Stimulated activated CD8-positive, alpha-beta memory T cell treated with anti-CD3 and anti-CD28 coated beads, Interleukin-7, amount 100 ng/mL, for 24 hours (primary cell): ENCODE measurements at regions not wholly inside any gene's neighbourhood (a gene's known extent, or its start where the extent isn't known, plus 50 kb on each side); places are given as distances from the start of the nearest gene placed in this dataset.
"Not testable (repeated sequence)": the region's sequence is repeated elsewhere in the genome, so short reads cannot be mapped to it uniquely, and the experiment has no call there.

Source experiments
- DNase-seq: peaks from one replicate; pipeline ENCODE4 v3.0.0-alpha.2; 2020; ENCODE audit warnings: low read depth

GRCh38 chr12:92231532-92231931, 85.9 kb upstream of the BTG1 start:
- DNase-seq, result not testable (repeated sequence)

DNA sequence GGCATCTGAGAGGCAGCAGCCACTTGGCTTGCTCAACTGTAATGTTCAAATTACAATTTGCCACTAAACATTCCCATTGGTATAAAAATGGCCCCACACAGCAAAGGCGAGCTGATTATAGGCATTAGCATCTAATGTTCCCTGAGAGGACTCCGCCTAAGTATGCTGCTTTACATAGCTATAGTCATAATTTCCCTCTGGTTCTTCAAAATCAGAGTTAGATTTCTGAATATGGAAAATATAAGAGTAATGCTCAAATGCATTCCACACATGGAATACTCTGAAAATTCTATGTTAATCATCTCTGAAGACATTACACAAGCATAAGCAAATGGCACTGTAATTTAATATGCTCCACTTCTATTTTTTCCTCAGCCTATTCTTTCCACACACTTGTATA, 83.7 kb upstream of the BTG1 start:
- DNase-seq, result no peak

- DNase-seq, result no peak
Observed at GRCh38 chr12:92226961-92227360, 81.3 kb upstream of the BTG1 start.

DNA sequence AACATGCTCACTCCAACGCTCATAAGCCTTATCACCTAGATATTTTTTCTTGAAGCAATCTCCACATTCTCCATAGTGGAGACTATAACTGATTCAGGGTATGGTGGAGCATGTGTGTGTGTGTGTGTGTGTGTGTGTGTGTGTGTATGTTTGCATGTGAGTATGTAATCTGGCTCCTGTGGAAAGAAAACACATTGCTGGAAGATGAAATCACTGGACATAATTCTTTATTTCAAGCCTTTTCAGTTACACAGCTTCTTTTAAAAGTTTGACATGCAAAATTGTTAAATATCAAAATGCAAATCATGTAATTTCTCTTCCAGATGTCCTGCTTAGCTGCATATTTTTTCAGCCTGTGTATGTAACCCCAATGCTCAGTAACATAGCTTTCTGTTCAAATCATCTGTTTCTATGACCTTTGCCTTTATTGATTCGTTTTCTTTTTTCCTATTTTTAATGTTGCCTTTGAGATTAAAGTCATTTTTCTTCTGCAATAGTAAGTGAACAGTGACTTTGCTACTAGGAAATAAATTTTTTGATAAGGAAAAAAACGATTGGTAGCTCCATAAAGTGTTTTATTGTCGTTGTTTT, 80.5 kb upstream of the BTG1 start:
- DNase-seq, result no peak

DNA sequence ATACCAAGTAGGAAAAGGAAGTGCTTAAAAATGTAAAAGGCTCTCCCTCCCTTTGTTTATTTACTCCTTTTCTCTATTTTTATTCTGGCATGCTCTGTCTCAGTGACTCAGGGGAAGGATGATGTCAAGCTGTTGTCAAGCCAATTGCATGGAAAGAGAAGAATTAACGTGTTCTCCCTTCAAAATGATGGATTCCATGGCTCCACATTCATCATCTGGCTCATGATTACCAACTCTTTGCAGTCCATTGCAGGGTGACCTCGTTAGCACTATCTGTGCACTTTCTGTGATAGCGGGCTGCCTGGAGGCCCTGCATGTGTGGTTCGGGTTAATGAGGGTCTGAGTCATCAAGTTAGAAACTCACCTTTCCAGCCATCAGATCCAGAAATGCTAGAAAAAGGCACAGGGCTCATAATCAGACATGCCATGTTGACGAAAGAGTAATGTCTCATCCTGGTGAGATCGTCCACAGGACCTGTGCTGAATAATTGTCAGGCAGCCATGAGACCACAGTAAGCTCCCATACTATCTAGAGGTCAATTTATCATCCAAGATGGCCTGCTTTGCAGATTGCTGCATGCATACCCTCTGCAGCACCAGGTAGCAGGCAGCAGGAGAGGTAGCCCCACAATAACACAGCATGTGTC, 79.2 kb upstream of the BTG1 start:
- no peak for DNase-seq

DNA sequence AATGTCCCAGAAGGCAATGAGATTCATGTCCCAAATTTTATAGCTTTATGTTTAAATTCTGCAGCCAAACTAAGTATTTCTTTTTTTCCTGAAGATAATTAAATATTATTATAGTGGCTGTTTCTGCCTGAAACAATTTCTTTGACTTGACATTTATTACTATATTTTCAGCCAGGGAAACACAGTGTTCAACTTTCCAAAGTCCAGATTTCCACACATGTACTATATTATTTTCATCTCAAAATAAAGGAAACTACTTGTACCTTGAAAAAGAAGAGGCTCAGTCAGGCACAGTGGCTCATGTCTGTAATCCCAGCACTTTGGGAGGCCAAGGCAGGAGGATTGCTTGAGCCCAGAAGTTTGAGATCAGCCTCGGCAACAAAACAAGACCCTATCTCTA, 77.8 kb upstream of the BTG1 start:
- no peak for DNase-seq

- no peak for DNase-seq
Observed at GRCh38 chr12:92221656-92222315, 76.1 kb upstream of the BTG1 start.

DNA sequence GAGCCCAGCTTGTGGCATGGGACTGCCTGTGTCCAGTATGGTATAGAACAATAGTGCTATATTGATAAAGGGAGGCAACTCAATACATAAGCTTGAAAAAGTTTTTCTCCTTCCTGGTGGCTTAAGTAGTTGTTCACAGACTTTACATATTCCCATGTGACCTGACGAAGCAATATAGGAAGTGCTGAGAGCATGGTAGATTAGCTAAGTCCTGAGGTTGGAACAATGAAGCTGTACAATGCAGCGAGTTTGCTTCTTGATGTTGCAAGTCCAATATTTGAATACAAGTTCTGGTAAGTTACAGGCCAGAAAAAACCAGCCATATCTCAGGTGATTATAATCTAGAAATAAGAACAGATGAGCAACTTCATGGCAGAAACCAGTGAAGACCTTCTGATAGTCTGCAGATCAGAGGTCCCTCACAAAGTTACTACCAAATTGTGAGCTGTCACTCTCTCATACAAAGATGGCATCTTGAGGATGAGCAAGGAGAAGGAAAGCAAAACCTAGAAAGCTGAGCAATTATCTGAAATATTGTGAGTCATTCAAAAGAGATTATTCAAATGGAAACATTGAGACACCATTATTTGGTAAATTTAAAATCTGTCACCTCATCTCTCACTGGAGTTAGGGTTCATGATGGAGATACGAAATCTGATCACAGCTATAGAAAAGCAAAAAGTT, 72.9 kb upstream of the BTG1 start:
- no peak for DNase-seq

- no peak for DNase-seq
Observed at GRCh38 chr12:92216092-92216491, 70.4 kb upstream of the BTG1 start.

DNA sequence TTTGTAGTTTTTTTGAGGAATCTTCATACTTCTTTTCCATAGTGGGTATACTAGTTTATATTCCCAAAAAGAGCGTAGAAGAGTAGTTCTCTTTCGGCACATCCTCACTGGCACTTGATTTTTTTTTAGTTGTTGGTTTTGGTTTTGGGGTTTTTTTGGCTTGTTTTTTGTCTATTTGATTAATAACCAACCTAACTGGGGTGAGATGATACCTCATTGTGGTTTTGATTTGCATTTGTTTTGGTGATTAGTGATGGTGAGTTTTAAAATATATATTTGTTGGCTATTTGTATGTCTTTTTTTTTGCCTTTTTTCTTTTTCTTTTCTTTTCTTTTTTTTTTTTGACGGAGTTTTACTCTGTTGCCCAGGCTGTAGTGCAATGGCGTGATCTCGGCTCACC, 69.7 kb upstream of the BTG1 start:
- no peak for DNase-seq

DNA sequence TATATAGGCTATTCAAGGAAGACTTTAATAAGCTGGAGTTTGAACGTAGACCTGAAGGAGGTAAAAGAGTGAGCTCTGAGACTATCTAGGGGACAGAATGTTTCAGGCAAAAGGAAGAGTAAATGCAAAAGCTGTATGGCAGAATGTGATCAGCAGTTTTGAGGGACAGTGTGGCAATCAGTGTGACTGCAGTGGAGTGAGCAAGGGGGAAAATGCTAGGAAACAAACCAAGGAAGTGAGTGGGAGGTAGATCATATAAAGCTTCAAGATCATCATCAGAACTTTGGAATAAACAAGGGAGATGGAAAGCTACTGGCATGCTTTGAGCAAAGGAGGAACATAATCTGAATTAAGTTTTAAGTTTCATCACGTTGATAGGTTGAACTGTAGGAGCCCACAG, 67.5 kb upstream of the BTG1 start:
- no peak for DNase-seq

DNA sequence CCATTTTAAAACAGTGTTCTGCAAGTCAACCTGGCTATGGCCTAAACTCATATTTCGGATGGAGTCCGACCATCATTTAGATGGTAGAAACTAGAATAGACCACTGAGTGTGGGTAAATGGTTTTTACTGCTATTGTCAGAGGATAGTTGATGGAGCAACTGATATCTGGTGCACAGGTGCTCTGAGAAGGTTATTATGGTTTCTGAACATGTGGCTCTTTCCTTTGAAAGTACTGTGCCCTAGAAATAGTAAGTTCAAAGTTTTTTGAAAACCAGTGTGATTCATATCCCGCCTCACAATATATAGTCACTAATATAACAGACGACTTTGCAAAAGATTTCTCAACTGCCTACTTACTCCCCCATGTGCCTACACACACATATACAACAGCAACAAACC, 64.4 kb upstream of the BTG1 start:
- no peak for DNase-seq

DNA sequence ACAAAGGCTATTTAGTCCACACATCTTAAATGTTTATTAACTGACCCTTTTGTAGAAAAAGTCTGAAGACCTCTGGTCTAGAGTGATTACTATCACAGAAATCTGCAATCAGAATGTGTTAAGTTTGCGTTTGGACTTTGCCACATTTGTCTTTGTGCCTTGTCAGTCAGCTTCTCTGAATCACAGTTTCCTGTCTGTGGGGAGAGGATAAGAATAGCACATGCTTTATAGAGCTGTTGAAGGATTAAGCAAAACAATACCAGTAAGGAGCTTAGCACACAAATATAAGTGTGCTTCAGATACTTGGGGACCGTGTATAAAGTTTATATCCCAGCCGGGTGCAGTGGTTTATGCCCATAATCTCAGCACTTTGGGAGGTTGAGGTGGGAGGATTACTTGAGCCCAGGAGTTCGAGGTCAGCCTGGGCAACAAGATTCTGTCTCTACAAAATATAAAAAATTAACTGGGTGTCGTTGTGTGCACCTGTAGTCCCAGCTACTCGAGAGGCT, 63.0 kb upstream of the BTG1 start:
- DNase-seq, result no peak

GRCh38 chr12:92206596-92206995, 61.0 kb upstream of the BTG1 start:
- DNase-seq, result no peak

GRCh38 chr12:92206011-92206410, 60.4 kb upstream of the BTG1 start:
- DNase-seq, result no peak

GRCh38 chr12:92199819-92200576, 54.4 kb upstream of the BTG1 start:
- no peak for DNase-seq

- no peak for DNase-seq
Observed at GRCh38 chr12:92197815-92198214, 52.2 kb upstream of the BTG1 start.

- DNase-seq, result no peak
Observed at GRCh38 chr12:92196368-92196767, 50.7 kb upstream of the BTG1 start.
